ENCODE measurements at regions not wholly inside any gene's neighbourhood (a gene's known extent, or its start where the extent isn't known, plus 50 kb on each side); places are given as distances from the start of the nearest gene placed in this dataset.

GRCh38 chr5:142235050-142235797, 89.6 kb downstream of the SPRY4 start (continued):
- TF ChIP-seq CEBPB (IDR thresholded peaks at IDR 0.05; ENCODE audit: low read depth, low read length) (no peak), KDM1A (IDR thresholded peaks at IDR 0.05; ENCODE audit: borderline replicate concordance, low read length) (no peak), CHD1 (IDR thresholded peaks at IDR 0.05; ENCODE audit: low read depth, low read length) (no peak), TBP (IDR thresholded peaks at IDR 0.05; ENCODE audit: low read depth, low read length) (no peak), E2F6 (IDR thresholded peaks at IDR 0.05) (no peak), RAD21 (IDR thresholded peaks at IDR 0.05 in 1 of 2, conservative IDR thresholded peaks at IDR 0.05 in 1 of 2; ENCODE audit: low read depth in 2 of 2, low read length in 2 of 2) (peak in 1 of 2 experiments; percentile 1; a peak in 1 of 4 replicates), SIN3A (conservative IDR thresholded peaks at IDR 0.05 in 1 of 2, IDR thresholded peaks at IDR 0.05 in 1 of 2; ENCODE audit: low read depth in 1 of 2, low read length in 2 of 2) (peak in 1 of 2 experiments; percentile 68; a peak in 1 of 4 replicates), KDM5A (IDR thresholded peaks at IDR 0.05; ENCODE audit: low read length) (no peak), JUND (IDR thresholded peaks at IDR 0.05; ENCODE audit: low read length) (no peak), KDM4A (IDR thresholded peaks at IDR 0.05; ENCODE audit: low read depth, low read length, severe bottlenecking) (no peak), USF2 (IDR thresholded peaks at IDR 0.05; ENCODE audit: low read length) (no peak), POLR2AphosphoS5 (IDR thresholded peaks at IDR 0.05; ENCODE audit: low read depth, low read length) (no peak; the same call in 1 of the 2 replicates), BCL11A (IDR thresholded peaks at IDR 0.05; ENCODE audit: low read depth in 2 of 2, low read length in 2 of 2) (no peak), JUN (IDR thresholded peaks at IDR 0.05; ENCODE audit: low read depth, low read length) (no peak), ATF2 (IDR thresholded peaks at IDR 0.05; ENCODE audit: low read length) (no peak), TEAD4 (IDR thresholded peaks at IDR 0.05; ENCODE audit: low read depth, low read length) (peak; percentile 87), SP4 (IDR thresholded peaks at IDR 0.05; ENCODE audit: low read length) (no peak), CHD2 (IDR thresholded peaks at IDR 0.05; ENCODE audit: low read length) (no peak), RNF2 (IDR thresholded peaks at IDR 0.05; ENCODE audit: borderline replicate concordance, low read depth, low read length, missing control alignments, poor library complexity, severe bottlenecking) (no peak), CREB1 (IDR thresholded peaks at IDR 0.05) (no peak), FOSL1 (IDR thresholded peaks at IDR 0.05; ENCODE audit: insufficient read depth, low read depth, low read length) (no peak)
